SK-N-MC (cell line): ENCODE measurements at regions not wholly inside any gene's neighbourhood (a gene's known extent, or its start where the extent isn't known, plus 50 kb on each side); places are given as distances from the start of the nearest gene placed in this dataset.

Experiments used
- EZH2 ChIP-seq: fragments of 200-600 bp; sonication (generic); IDR thresholded peaks from one replicate; pipeline ENCODE4 v1.6.1; 2017; ENCODE audit warnings: antibody characterized with exemption
- FOXP2 ChIP-seq: optimal IDR thresholded peaks from 2 replicates; pipeline ENCODE3; 2011; ENCODE audit warnings: mild to moderate bottlenecking, moderate library complexity; ENCODE audit not compliant: insufficient read depth; ENCODE audit errors: extremely low read length, control extremely low read depth
- POLR2AphosphoS5 ChIP-seq: IDR thresholded peaks from 2 replicates; pipeline ENCODE4 v1.6.1; 2012; ENCODE audit warnings: mild to moderate bottlenecking, low read depth, low read length, borderline replicate concordance

DNA sequence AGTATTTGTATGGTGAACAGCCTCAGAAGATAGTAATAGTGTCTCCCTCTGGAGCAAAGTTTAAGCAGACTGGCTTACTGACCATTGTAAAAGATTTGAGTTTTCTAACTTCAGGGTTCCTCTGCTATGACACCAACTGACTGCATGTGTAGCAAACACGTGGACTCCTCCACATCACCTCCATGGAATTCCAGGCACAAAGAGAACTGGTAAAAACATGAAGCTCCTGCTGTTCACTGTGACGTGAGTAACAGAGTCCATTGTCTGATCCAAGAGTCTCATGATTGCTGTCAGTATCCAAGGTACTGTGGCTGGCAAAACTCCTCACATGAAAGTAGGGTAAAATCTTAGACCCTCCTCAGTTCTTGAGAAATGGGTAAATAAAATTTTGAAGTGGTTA lies 107.6 kb upstream of the FAM9B start:
- no peak for TF ChIP-seq POLR2AphosphoS5
- no peak for TF ChIP-seq EZH2
- TF ChIP-seq FOXP2 = no peak
